CD14-positive monocyte (primary cell): ENCODE measurements at regions not wholly inside any gene's neighbourhood (a gene's known extent, or its start where the extent isn't known, plus 50 kb on each side); places are given as distances from the start of the nearest gene placed in this dataset.

Source experiments
- DNase-seq, 3 donors: peaks; one replicate each; pipeline ENCODE4 v3.0.0-alpha.2; 2011 to 2022
- H2AFZ ChIP-seq: 2 replicates; pipeline ENCODE4 v1.6.0; 2012; ENCODE audit warnings: mild to moderate bottlenecking, low read depth, low read length, inconsistent platforms; ENCODE audit not compliant: insufficient read depth, poor library complexity, severe bottlenecking
- H3K27ac ChIP-seq, 2 donors: 1 replicate in 1 of 2; 2 replicates in 1 of 2; pipeline ENCODE4 v1.5.1; 2012 to 2013; ENCODE audit warnings: low read length in 2 of 2, control low read depth in 1 of 2, inconsistent platforms in 1 of 2, low read depth in 1 of 2, mild to moderate bottlenecking in 1 of 2
- H3K27me3 ChIP-seq, 2 donors: one replicate each; pipeline versions ENCODE4 v1.6.0 to v1.6.1; 2011 to 2013; ENCODE audit warnings: low read length in 2 of 2; ENCODE audit not compliant: control insufficient read depth in 2 of 2, insufficient read depth in 2 of 2
- H3K36me3 ChIP-seq, 2 donors: replicated peaks in 1 of 2; 1 replicate in 1 of 2; 2 replicates in 1 of 2; pipeline versions ENCODE4 v1.5.1 to v1.6.1; 2012 to 2013; ENCODE audit warnings: low read length in 2 of 2, control low read depth in 1 of 2, inconsistent platforms in 1 of 2, mild to moderate bottlenecking in 1 of 2; ENCODE audit not compliant: insufficient read depth in 2 of 2, control insufficient read depth in 1 of 2
- H3K4me1 ChIP-seq, 2 donors: 1 replicate in 1 of 2; 2 replicates in 1 of 2; pipeline versions ENCODE4 v1.5.1 to v1.6.1; 2012 to 2013; ENCODE audit warnings: low read length in 2 of 2, control low read depth in 1 of 2, inconsistent platforms in 1 of 2, mild to moderate bottlenecking in 1 of 2, moderate library complexity in 1 of 2; ENCODE audit not compliant: insufficient read depth in 2 of 2, control insufficient read depth in 1 of 2
- H3K4me2 ChIP-seq: replicated peaks from 2 replicates; pipeline ENCODE3; 2012; ENCODE audit warnings: low read length, moderate library complexity, mild to moderate bottlenecking; ENCODE audit not compliant: poor library complexity, severe bottlenecking; ENCODE audit errors: extremely low read depth
- H3K4me3 ChIP-seq, 3 experiments: fragments of 200-600 bp in 1 of 3; sonication (generic) in 1 of 3; replicated peaks in 1 of 3; 1 replicate in 2 of 3; 2 replicates in 1 of 3; pipeline ENCODE4 v1.5.1; 2011 to 2013; ENCODE audit warnings: low read length in 3 of 3, mild to moderate bottlenecking in 3 of 3, control low read depth in 2 of 3, low read depth in 2 of 3, inconsistent platforms in 1 of 3, moderate library complexity in 1 of 3
- H3K79me2 ChIP-seq: 2 replicates; pipeline ENCODE4 v1.6.0; 2012; ENCODE audit warnings: mild to moderate bottlenecking, control low read depth, inconsistent platforms, low read length, moderate library complexity; ENCODE audit not compliant: insufficient read depth
- H3K9ac ChIP-seq: 2 replicates; pipeline ENCODE4 v1.6.0; 2017; ENCODE audit warnings: low read length, mild to moderate bottlenecking; ENCODE audit not compliant: insufficient read depth, poor library complexity, severe bottlenecking
- H3K9me3 ChIP-seq, 2 donors: replicated peaks in 1 of 2; 1 replicate in 1 of 2; 2 replicates in 1 of 2; pipeline versions ENCODE4 v1.5.1 to v1.6.1; 2012 to 2013; ENCODE audit warnings: low read length in 2 of 2, control low read depth in 1 of 2; ENCODE audit not compliant: control insufficient read depth in 1 of 2, insufficient read depth in 1 of 2
- H4K20me1 ChIP-seq: 2 replicates; pipeline ENCODE4 v1.6.0; 2012; ENCODE audit warnings: mild to moderate bottlenecking, low read length, control low read depth, moderate library complexity; ENCODE audit not compliant: insufficient read depth
- H3K27ac Mint-ChIP-seq, 7 donors: one replicate each; pipeline ENCODE4 v1.8.0; 2020; ENCODE audit warnings: mild to moderate bottlenecking in 7 of 7, mixed read lengths in 7 of 7, moderate library complexity in 6 of 7, inconsistent platforms in 2 of 7
- H3K27me3 Mint-ChIP-seq, 3 donors: one replicate each; pipeline ENCODE4 v1.8.0; 2021 to 2022; ENCODE audit warnings: low read depth in 3 of 3, mild to moderate bottlenecking in 3 of 3, mixed read lengths in 3 of 3, moderate library complexity in 3 of 3, inconsistent platforms in 1 of 3
- H3K36me3 Mint-ChIP-seq, 2 donors: one replicate each; pipeline ENCODE4 v1.8.0; 2020; ENCODE audit warnings: mixed read lengths in 2 of 2, inconsistent platforms in 1 of 2, mild to moderate bottlenecking in 1 of 2
- H3K4me1 Mint-ChIP-seq: one replicate; pipeline ENCODE4 v1.8.0; 2020; ENCODE audit warnings: mild to moderate bottlenecking, mixed read lengths
- H3K4me3 Mint-ChIP-seq, 2 donors: one replicate each; pipeline ENCODE4 v1.8.0; 2020; ENCODE audit warnings: mild to moderate bottlenecking in 2 of 2, mixed read lengths in 2 of 2, moderate library complexity in 1 of 2
- H3K9me3 Mint-ChIP-seq, 7 donors: one replicate each; pipeline ENCODE4 v1.8.0; 2020 to 2022; ENCODE audit warnings: mixed read lengths in 7 of 7, mild to moderate bottlenecking in 6 of 7, moderate library complexity in 6 of 7, inconsistent platforms in 2 of 7
- WGBS: methylation state at CpG from one replicate; pipeline ENCODE4 v1.1.5; 2013; ENCODE audit warnings: missing lambda C conversion rate; ENCODE audit not compliant: insufficient coverage; 5-methylcytosine and 5-hydroxymethylcytosine counted together
- intact Hi-C, 2 donors: fragments of 100-400 bp; cut with micrococcal nuclease; formaldehyde crosslinking; loops; one replicate each; pipeline versions ENCODE4 v1.15.0 to v1.15.1; 2023
- TF ChIP-seq, protein P1 (sequence below): fragments of 200-600 bp; IDR thresholded peaks from one replicate; pipeline ENCODE4 v1.8.0; 2022; ENCODE audit warnings: antibody characterized with exemption, mild to moderate bottlenecking

- Mint-ChIP-seq H3K4me3 (no peak overlapping the region), H3K36me3 (no peaks in the 10 kb centered on the region), H3K27me3 (peaks cover 0 to 1% (median 0%) of the 10 kb centered on the region in 3 donors), H3K27ac (no peak overlapping the region), H3K9me3 (peaks cover 0 to 2% (median 0%) of the 10 kb centered on the region in 7 donors), H3K4me1 (no peaks in the 10 kb centered on the region)
- Histone ChIP-seq H3K79me2 (no peaks in the 10 kb centered on the region), H4K20me1 (no peaks in the 10 kb centered on the region), H3K4me3 (no peak overlapping the region), H3K27me3 (no peaks in the 10 kb centered on the region), H3K36me3 (no peaks in the 10 kb centered on the region), H2AFZ (no peak overlapping the region), H3K9me3 (no peaks in the 10 kb centered on the region), H3K27ac (no peak overlapping the region), H3K9ac (no peak overlapping the region), H3K4me1 (no peaks in the 10 kb centered on the region), H3K4me2 (no peak overlapping the region)
- TF ChIP-seq, protein P1, sequence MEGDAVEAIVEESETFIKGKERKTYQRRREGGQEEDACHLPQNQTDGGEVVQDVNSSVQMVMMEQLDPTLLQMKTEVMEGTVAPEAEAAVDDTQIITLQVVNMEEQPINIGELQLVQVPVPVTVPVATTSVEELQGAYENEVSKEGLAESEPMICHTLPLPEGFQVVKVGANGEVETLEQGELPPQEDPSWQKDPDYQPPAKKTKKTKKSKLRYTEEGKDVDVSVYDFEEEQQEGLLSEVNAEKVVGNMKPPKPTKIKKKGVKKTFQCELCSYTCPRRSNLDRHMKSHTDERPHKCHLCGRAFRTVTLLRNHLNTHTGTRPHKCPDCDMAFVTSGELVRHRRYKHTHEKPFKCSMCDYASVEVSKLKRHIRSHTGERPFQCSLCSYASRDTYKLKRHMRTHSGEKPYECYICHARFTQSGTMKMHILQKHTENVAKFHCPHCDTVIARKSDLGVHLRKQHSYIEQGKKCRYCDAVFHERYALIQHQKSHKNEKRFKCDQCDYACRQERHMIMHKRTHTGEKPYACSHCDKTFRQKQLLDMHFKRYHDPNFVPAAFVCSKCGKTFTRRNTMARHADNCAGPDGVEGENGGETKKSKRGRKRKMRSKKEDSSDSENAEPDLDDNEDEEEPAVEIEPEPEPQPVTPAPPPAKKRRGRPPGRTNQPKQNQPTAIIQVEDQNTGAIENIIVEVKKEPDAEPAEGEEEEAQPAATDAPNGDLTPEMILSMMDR: no peak
- intact Hi-C loops: no loop called here
- 100% methylated on average over 1 of the region's 4 CpGs for WGBS
- DNase-seq: no peak
Measured at GRCh38 chr2:66694087-66694860, 259.3 kb downstream of the MEIS1 start.

DNA sequence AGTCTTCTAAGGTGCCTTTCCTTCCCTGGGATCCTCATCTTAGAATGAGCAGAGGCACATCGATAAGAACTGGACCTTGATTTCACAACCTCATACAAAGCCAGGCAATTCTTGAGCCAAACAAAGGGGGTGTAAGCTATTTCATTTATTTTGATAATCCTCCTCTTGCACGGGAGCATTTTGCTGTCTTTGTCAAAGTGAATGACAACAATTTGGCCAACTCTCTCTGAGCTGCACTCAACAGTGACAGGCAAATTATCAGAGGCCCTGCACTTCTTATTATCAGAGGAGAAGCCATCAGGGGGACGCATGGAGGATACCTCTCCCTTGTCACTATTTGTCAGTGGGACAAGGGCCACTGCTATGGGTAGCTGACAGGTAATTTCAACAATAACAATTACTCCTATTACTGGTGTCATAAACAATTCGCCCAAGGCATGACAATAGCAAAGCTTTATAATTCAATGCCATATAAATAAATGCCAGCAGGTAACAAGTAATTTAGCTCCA, 260.4 kb downstream of the MEIS1 start:
- Mint-ChIP-seq H3K4me1 (no peaks in the 10 kb centered on the region), H3K9me3 (no peaks in the 10 kb centered on the region), H3K4me3 (no peak overlapping the region), H3K27ac (no peak overlapping the region), H3K27me3 (peaks cover 0 to 1% (median 0%) of the 10 kb centered on the region in 3 donors), H3K36me3 (no peaks in the 10 kb centered on the region)
- H3K4me3 ChIP-seq: no peak overlapping the region
- intact Hi-C loops: no loop called here
- DNase-seq: no peak
- H2AFZ ChIP-seq: no peak overlapping the region
- no peaks in the 10 kb centered on the region for H3K27me3 ChIP-seq
- no peak overlapping the region for H3K27ac ChIP-seq
- H3K79me2 ChIP-seq: no peaks in the 10 kb centered on the region
- no peaks in the 10 kb centered on the region for H3K4me1 ChIP-seq
- TF ChIP-seq, protein P1: no peak
- H3K9ac ChIP-seq: no peak overlapping the region
- WGBS: 80% methylated on average over 1 of the region's 4 CpGs
- H3K36me3 ChIP-seq: no peaks in the 10 kb centered on the region
- no peaks in the 10 kb centered on the region for H3K9me3 ChIP-seq
- H4K20me1 ChIP-seq: no peaks in the 10 kb centered on the region
- H3K4me2 ChIP-seq: no peak overlapping the region
